GM12892 (cell line): ENCODE measurements at regions not wholly inside any gene's neighbourhood (a gene's known extent, or its start where the extent isn't known, plus 50 kb on each side); places are given as distances from the start of the nearest gene placed in this dataset.

Source experiments
- POLR2A ChIP-seq: IDR thresholded peaks from 2 replicates; pipeline ENCODE4 v1.6.1; 2011; ENCODE audit warnings: low read depth, low read length, control low read depth
- POLR2AphosphoS5 ChIP-seq: IDR thresholded peaks from 2 replicates; pipeline ENCODE4 v1.6.1; 2011; ENCODE audit warnings: low read depth, low read length, control low read depth
- TAF1 ChIP-seq: IDR thresholded peaks from 2 replicates; pipeline ENCODE4 v1.6.1; 2011; ENCODE audit warnings: low read depth, mild to moderate bottlenecking, control low read depth, low read length, borderline replicate concordance

DNA sequence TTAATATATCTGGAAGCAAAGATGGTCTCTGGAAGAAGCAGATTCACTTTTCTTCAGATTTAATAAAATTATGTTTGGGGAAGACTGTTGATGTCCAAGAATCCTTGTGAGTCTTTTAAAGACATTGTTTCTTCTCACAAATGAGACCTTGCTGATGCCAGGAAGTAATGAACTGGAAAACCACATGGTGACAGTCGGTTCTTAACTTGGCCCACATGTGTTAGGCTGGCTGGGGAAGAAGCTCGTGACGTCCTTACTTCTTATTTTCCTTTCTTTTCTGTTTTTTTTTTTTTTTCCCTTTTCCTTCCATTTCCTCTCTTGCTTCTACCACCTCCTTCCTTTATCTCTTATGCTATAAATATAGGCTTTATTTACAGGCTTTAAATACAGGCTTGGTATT lies 950.2 kb downstream of the BCL11B start:
- TF ChIP-seq POLR2A (no peak), POLR2AphosphoS5 (no peak), TAF1 (no peak)
